ENCODE measurements at regions not wholly inside any gene's neighbourhood (a gene's known extent, or its start where the extent isn't known, plus 50 kb on each side); places are given as distances from the start of the nearest gene placed in this dataset.

GRCh38 chr19:34082289-34083077 lies 89.8 kb upstream of the LSM14A start:
- H3K27me3 ChIP-seq (ENCODE audit: control insufficient read depth, insufficient read depth, low read length), result peaks cover 6% of the 10 kb centered on the region
- DNase-seq (ENCODE audit: low read depth, low spot score), result no peak
- H3K9me3 ChIP-seq (ENCODE audit: control insufficient read depth, insufficient read depth, low read length), result no peaks in the 10 kb centered on the region
- no peak overlapping the region for H3K4me3 ChIP-seq (ENCODE audit: low read depth, low read length)
- no peak overlapping the region for H3K27ac ChIP-seq (ENCODE audit: low read depth, low read length)
- CTCF ChIA-PET, result interaction anchor here (0.8 to 2.9 kb wide), 6 partner anchors 11 to 304 kb away, joined by 3 to 21 read pairs (median 5); no protein-coding TSS in a partner anchor
- TF ChIP-seq CTCF (IDR thresholded peaks at IDR 0.05; ENCODE audit: low read depth, low read length), result no peak
- POLR2A ChIA-PET, result no interaction called here

GRCh38 chr19:34084396-34085145 lies 87.7 kb upstream of the LSM14A start:
- ChIA-PET CTCF (interaction anchor here (1.2 to 5.3 kb wide), 4 partner anchors 12 to 307 kb away, joined by 3 to 33 read pairs (median 8); no protein-coding TSS in a partner anchor), POLR2A (no interaction called here)
- DNase-seq (ENCODE audit: low read depth, low spot score), result no peak
- H3K27ac ChIP-seq (ENCODE audit: low read depth, low read length), result no peak overlapping the region
- H3K27me3 ChIP-seq (ENCODE audit: control insufficient read depth, insufficient read depth, low read length), result peaks cover 6% of the 10 kb centered on the region
- no peak for TF ChIP-seq CTCF (IDR thresholded peaks at IDR 0.05; ENCODE audit: low read depth, low read length)
- H3K9me3 ChIP-seq (ENCODE audit: control insufficient read depth, insufficient read depth, low read length), result no peaks in the 10 kb centered on the region
- H3K4me3 ChIP-seq (ENCODE audit: low read depth, low read length), result no peak overlapping the region

GRCh38 chr19:34085336-34085735 lies 87.0 kb upstream of the LSM14A start:
- H3K27me3 ChIP-seq (ENCODE audit: control insufficient read depth, insufficient read depth, low read length), result peaks cover 6% of the 10 kb centered on the region
- ChIA-PET CTCF (interaction anchor here (2.1 to 5.3 kb wide), 2 partner anchors 11 to 44 kb away, joined by 8 to 33 read pairs; no protein-coding TSS in a partner anchor), POLR2A (no interaction called here)
- H3K27ac ChIP-seq (ENCODE audit: low read depth, low read length), result no peak overlapping the region
- no peak for TF ChIP-seq CTCF (IDR thresholded peaks at IDR 0.05; ENCODE audit: low read depth, low read length)
- DNase-seq (ENCODE audit: low read depth, low spot score), result no peak
- no peak overlapping the region for H3K4me3 ChIP-seq (ENCODE audit: low read depth, low read length)
- H3K9me3 ChIP-seq (ENCODE audit: control insufficient read depth, insufficient read depth, low read length), result no peaks in the 10 kb centered on the region

GRCh38 chr19:34088292-34088691 lies 84.0 kb upstream of the LSM14A start:
- DNase-seq (ENCODE audit: low read depth, low spot score), result no peak
- H3K27ac ChIP-seq (ENCODE audit: low read depth, low read length), result no peak overlapping the region
- POLR2A ChIA-PET, result no interaction called here
- no peak overlapping the region for H3K4me3 ChIP-seq (ENCODE audit: low read depth, low read length)
- H3K9me3 ChIP-seq (ENCODE audit: control insufficient read depth, insufficient read depth, low read length), result no peaks in the 10 kb centered on the region
- CTCF ChIA-PET, result interaction anchor here (0.8 to 5.3 kb wide), 4 partner anchors 8 to 293 kb away, joined by 3 to 33 read pairs (median 4); no protein-coding TSS in a partner anchor
- H3K27me3 ChIP-seq (ENCODE audit: control insufficient read depth, insufficient read depth, low read length), result peaks cover 3% of the 10 kb centered on the region
- no peak for TF ChIP-seq CTCF (IDR thresholded peaks at IDR 0.05; ENCODE audit: low read depth, low read length)

- POLR2A ChIA-PET, result no interaction called here
- DNase-seq (ENCODE audit: low read depth, low spot score), result no peak
- Histone ChIP-seq H3K4me3 (ENCODE audit: low read depth, low read length) (no peak overlapping the region), H3K27ac (ENCODE audit: low read depth, low read length) (no peak overlapping the region), H3K27me3 (ENCODE audit: control insufficient read depth, insufficient read depth, low read length) (no peaks in the 10 kb centered on the region), H3K9me3 (ENCODE audit: control insufficient read depth, insufficient read depth, low read length) (no peaks in the 10 kb centered on the region)
- TF ChIP-seq CTCF (IDR thresholded peaks at IDR 0.05; ENCODE audit: low read depth, low read length), result no peak
- CTCF ChIA-PET, result interaction anchor here (0.9 to 2.2 kb wide), 3 partner anchors 48 to 312 kb away, joined by 3 to 7 read pairs (median 5); no protein-coding TSS in a partner anchor
Observed at GRCh38 chr19:34089566-34089965, 82.7 kb upstream of the LSM14A start.
